Lower leg skin (tissue), 3 donors: ENCODE measurements at regions not wholly inside any gene's neighbourhood (a gene's known extent, or its start where the extent isn't known, plus 50 kb on each side); places are given as distances from the start of the nearest gene placed in this dataset.

ENCODE experiments used
- CTCF ChIP-seq, 3 donors: fragments of 450-650 bp; IDR thresholded peaks; one replicate each; pipeline ENCODE4 v1.5.1; 2016; ENCODE audit warnings: antibody characterized with exemption in 3 of 3, mild to moderate bottlenecking in 3 of 3, moderate library complexity in 2 of 3
- POLR2A ChIP-seq, 2 donors: fragments of 450-650 bp; IDR thresholded peaks; one replicate each; pipeline ENCODE4 v1.6.1; 2016 to 2017; ENCODE audit warnings: antibody characterized with exemption in 2 of 2, mild to moderate bottlenecking in 1 of 2, moderate library complexity in 1 of 2

- TF ChIP-seq CTCF (IDR thresholded peaks at IDR 0.05) = no peak
- no peak for TF ChIP-seq POLR2A (IDR thresholded peaks at IDR 0.05)
Observed at GRCh38 chr7:21996641-21997040, 50.9 kb upstream of the CDCA7L start.
